ENCODE measurements at regions not wholly inside any gene's neighbourhood (a gene's known extent, or its start where the extent isn't known, plus 50 kb on each side); places are given as distances from the start of the nearest gene placed in this dataset.
"Not testable (repeated sequence)": the region's sequence is repeated elsewhere in the genome, so short reads cannot be mapped to it uniquely, and the experiment has no call there.

DNA sequence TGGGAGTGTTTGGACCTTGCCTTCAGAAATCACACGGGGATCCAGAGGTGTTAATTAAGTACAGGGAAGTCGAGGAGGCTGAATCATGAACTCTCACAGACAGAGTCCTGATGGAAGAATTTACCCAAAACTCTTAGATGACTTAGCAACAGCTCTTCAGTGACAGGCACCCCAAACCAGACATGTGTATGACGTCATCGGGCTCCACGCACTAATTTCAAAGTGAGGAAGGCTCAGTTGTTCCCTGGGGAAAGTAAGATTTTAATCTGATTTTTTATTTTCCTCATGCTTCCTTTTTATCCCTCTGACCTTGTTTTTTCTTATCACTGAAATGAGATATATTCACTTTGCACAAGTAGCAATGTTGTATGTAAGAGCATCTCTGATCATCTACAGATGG is 1363.5 kb downstream of the AACS start:
- Histone ChIP-seq H3K9me3 (replicated peaks) (no peaks in the 10 kb centered on the region), H3K4me1 (no peaks in the 10 kb centered on the region), H3K27ac (no peak overlapping the region), H3K4me3 (no peak overlapping the region), H3K27me3 (no peaks in the 10 kb centered on the region), H3K36me3 (no peaks in the 10 kb centered on the region)
- DNase-seq, result no peak

DNA sequence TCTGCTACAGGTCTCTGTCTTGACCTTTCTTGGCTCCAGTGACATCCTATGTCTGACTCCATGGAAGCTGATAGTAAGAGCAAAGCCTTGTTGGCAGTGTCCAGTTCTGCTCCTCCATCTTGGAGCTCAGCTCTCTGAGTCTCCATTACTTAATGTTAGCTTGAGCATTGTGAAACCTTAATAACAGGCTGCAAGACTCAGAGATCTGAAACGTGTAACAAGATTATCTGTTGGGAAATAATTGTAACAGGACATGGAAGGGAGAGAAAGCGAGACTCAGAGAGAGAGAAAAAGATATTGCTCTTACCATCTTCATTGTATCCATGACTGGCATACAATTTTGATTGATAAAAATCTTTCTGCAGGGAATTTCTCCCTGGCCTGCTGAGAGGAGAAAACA is 1365.7 kb downstream of the AACS start:
- no peaks in the 10 kb centered on the region for H3K36me3 ChIP-seq
- no peaks in the 10 kb centered on the region for H3K27me3 ChIP-seq
- H3K27ac ChIP-seq, result no peak overlapping the region
- H3K9me3 ChIP-seq (replicated peaks), result no peaks in the 10 kb centered on the region
- no peaks in the 10 kb centered on the region for H3K4me1 ChIP-seq
- no peak overlapping the region for H3K4me3 ChIP-seq
- DNase-seq, result no peak

DNA sequence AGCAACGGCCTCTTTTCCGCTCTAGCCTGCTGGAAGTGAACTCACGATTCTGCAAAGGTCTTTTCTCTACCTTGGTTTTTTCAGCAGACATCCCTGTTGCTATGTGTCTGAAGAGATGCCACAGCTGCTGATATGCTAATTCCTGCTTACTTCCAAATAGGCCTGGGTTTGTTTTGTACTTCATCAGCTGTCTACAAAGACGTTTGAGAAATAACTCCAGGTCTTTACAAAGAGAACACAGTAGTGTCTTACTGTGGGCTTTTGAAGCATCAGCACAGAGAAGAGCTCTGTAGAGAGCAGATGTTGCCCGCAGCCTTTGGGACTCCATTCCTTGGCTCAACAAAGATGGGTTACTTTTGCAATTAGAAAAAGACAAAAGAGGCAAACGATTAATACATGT is 1366.5 kb downstream of the AACS start:
- Histone ChIP-seq H3K4me1 (no peaks in the 10 kb centered on the region), H3K27me3 (no peaks in the 10 kb centered on the region), H3K9me3 (replicated peaks) (no peaks in the 10 kb centered on the region), H3K36me3 (no peaks in the 10 kb centered on the region), H3K27ac (no peak overlapping the region), H3K4me3 (no peak overlapping the region)
- no peak for DNase-seq

DNA sequence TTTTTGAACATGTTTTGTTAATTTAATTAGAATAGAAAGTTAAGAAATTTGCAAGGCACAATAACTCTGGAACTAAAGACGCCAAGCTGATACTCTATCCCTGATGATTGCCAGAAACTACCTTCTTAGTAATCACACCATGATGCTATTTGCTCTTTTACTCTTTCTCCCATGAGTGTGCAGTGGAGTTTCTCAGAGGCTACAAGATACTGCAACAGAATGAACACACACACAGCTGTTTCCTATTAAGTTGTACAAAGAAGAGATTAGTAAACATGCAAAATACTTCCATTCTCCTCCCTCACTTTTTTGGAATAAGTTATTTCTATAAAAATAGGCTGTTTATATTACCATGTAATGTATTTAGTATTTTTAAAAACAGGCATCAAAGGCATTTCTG is 1367.5 kb downstream of the AACS start:
- Histone ChIP-seq H3K27ac (no peak overlapping the region), H3K36me3 (no peaks in the 10 kb centered on the region), H3K27me3 (no peaks in the 10 kb centered on the region), H3K9me3 (replicated peaks) (no peaks in the 10 kb centered on the region), H3K4me3 (no peak overlapping the region), H3K4me1 (no peaks in the 10 kb centered on the region)
- no peak for DNase-seq

DNA sequence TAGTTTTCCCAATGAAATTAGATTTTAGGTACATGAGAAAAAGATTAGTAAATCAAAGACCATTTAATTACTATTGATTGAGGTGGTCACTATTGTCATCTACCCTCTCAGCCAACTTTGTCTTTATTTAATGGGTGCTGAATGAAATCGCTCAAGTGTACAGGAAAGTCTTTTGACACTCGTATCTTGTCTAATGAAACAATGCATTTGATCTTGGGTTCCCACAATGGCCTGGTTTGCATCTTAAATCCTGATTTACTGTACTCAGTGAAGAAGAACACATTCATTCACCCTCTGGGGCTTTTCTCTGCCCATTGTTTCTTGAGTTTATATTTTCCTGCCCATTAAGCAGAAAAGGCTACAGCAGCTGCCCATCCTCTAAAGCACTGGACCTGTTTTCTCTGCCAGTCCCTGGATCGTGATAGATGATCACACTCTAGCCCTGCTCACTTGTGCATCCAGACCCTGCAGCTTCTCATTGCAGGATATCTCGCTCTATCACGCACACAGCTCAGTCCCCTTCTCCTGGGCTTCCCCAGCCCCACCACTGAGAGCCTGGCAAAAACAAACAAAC is 1369.3 kb downstream of the AACS start:
- Histone ChIP-seq H3K4me1 (no peaks in the 10 kb centered on the region), H3K27me3 (no peaks in the 10 kb centered on the region), H3K36me3 (no peaks in the 10 kb centered on the region), H3K9me3 (replicated peaks) (no peaks in the 10 kb centered on the region), H3K27ac (no peak overlapping the region), H3K4me3 (no peak overlapping the region)
- no peak for DNase-seq

DNA sequence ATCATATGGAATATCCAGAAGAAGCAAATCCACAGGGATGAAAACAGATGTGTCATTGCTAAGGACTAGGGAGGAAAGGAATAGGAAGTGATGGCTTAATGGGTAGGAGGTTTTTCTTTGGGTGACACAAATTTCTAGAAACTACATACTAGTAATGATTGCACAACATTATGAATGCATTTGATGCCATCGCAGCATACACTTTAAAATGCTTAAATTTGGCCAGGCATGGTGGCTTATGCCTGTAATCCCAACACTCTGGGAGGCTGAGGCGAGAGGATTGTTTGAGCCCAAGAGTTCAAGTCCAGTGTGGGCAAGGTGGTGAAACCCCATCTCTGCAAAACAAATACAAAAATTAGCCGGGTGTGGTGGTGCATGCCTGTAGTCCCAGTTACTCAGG is 1370.8 kb downstream of the AACS start:
- Histone ChIP-seq H3K27me3 (no peaks in the 10 kb centered on the region), H3K4me1 (no peaks in the 10 kb centered on the region), H3K27ac (no peak overlapping the region), H3K9me3 (replicated peaks) (no peaks in the 10 kb centered on the region), H3K36me3 (no peaks in the 10 kb centered on the region), H3K4me3 (no peak overlapping the region)
- no peak for DNase-seq

DNA sequence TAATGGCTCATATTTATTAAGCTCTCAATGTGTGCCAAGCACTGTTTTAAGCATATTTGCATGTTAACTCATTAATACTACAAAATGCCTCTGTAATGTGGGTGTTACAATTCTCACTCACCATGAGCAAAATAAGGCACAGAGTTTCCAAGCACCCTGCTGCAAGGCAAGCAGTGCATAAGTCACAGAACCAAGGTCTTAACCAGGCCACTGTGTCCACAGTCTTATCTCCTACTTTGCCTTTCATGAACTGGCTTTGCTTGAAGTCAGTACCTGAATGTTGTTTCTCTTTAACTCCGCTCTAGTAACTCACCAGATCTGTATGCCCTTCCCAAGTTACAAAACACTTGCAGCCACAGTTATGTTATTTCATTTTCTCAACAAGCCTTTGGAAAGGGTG is 1372.7 kb downstream of the AACS start:
- Histone ChIP-seq H3K4me3 (no peak overlapping the region), H3K9me3 (replicated peaks) (no peaks in the 10 kb centered on the region), H3K27ac (no peak overlapping the region), H3K36me3 (no peaks in the 10 kb centered on the region), H3K4me1 (no peaks in the 10 kb centered on the region), H3K27me3 (no peaks in the 10 kb centered on the region)
- DNase-seq, result no peak

DNA sequence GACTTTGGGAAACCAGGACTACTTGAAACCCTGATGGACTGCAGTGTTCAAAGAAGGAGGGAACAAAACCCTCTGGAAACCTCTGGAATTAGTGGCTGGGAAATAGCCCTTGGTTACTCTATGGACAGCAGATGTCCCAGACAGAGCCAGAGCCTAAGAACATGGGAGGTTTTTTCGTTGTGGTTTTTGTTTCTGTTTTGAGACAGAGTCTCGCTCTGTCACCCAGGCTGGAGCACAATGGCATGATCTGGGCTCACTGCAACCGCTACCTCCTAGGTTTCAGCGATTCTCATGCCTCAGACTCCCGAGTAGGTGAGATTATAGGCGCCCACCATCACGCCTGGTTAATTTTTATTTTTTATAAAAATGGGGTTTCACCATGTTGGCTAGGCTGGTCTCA is 1378.7 kb downstream of the AACS start:
- no peaks in the 10 kb centered on the region for H3K27me3 ChIP-seq
- no peak overlapping the region for H3K27ac ChIP-seq
- DNase-seq, result no peak
- H3K4me1 ChIP-seq, result no peaks in the 10 kb centered on the region
- H3K9me3 ChIP-seq (replicated peaks), result no peaks in the 10 kb centered on the region
- no peak overlapping the region for H3K4me3 ChIP-seq
- no peaks in the 10 kb centered on the region for H3K36me3 ChIP-seq

DNA sequence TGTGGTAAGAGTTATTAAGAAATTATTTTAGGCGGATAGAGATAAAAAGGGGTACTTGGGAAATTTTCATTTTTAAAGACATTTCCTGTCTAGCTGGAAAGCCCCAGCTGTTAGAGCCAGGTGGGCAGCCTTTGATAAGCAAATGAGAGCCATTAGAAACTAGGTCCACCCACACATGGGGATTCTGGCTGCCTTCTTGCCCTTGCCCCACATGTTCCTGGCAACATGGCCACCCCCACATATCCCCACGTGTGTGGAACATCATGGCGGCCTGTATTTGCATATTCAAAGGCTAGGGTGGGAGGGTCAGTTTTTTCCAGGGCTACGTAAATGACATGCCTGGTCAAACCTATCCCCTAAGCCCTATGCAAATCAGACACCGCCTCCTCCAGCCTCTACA is 1382.1 kb downstream of the AACS start:
- Histone ChIP-seq H3K36me3 (no peaks in the 10 kb centered on the region), H3K4me1 (no peaks in the 10 kb centered on the region), H3K27me3 (no peaks in the 10 kb centered on the region), H3K27ac (no peak overlapping the region), H3K9me3 (replicated peaks) (no peaks in the 10 kb centered on the region), H3K4me3 (no peak overlapping the region)
- no peak for DNase-seq

DNA sequence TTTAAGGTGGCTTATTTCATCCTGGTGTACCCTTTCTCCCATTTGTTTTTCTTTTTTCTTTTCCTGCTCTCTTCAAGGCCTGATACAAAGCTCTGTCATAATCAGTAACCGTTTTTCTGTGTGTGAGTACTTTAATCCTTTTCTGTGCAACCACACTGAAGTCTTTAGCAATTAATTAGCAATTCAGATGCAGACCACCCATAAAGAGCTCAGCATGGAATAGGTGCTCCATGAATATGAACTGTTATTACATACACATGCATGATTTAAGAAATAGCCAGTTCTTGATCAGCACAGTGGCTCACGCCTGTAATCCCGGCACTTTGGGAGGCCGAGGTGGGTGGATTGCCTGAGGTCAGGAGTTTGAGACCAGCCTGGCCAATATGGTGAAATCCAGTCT is 1386.6 kb downstream of the AACS start:
- H3K27me3 ChIP-seq, result no peaks in the 10 kb centered on the region
- H3K4me3 ChIP-seq, result no peak overlapping the region
- no peak overlapping the region for H3K27ac ChIP-seq
- H3K36me3 ChIP-seq, result no peaks in the 10 kb centered on the region
- no peaks in the 10 kb centered on the region for H3K4me1 ChIP-seq
- H3K9me3 ChIP-seq (replicated peaks), result no peaks in the 10 kb centered on the region
- DNase-seq, result no peak

DNA sequence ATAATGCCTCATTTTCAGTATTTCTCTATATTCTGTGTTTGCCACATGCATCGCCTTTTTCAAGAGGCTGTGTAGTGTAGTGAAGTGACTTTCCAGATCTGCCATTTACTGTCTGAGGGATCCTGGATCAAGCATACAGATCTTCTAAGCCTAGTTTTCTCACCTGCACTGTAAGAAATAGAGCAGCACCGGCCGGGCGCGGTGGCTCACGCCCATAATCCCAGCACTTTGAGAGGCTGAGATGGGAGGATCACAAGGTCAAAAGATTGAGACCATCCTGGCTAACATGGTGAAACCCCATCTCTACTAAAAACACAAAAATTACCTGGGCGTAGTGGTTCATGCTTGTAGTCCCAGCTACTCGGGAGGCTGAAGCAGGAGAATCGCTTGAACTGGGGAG is 1387.5 kb downstream of the AACS start:
- not testable (repeated sequence) for DNase-seq; H3K27me3 ChIP-seq; H3K27ac ChIP-seq; H3K36me3 ChIP-seq; H3K9me3 ChIP-seq (replicated peaks); H3K4me3 ChIP-seq; H3K4me1 ChIP-seq

DNA sequence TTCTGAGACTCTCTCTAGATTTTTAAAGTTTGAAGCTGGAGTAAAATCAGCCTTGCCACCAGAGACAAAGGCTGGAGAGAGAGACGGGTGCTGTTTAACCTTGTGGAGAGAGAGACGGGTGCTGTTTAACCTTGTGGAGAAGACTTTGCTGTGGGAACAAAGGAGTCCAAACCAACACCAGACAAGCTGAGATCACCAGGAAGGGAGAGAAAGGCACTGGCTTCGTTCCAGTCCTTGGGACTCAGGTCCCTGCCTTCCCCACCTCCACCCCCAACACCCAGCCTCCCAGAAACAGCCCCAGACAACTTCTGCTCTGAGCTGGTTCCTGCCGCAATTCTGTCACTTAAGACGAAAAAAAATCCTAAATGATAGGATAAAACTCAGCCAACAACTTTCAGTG is 1389.3 kb downstream of the AACS start:
- H3K27ac ChIP-seq, result no peak overlapping the region
- no peaks in the 10 kb centered on the region for H3K9me3 ChIP-seq (replicated peaks)
- H3K4me1 ChIP-seq, result no peaks in the 10 kb centered on the region
- no peak for DNase-seq
- 0 out of 2 replicates have a peak, but pooled peaks cover 3% of the 10 kb centered on the region for H3K27me3 ChIP-seq
- H3K36me3 ChIP-seq, result no peaks in the 10 kb centered on the region
- no peak overlapping the region for H3K4me3 ChIP-seq

DNA sequence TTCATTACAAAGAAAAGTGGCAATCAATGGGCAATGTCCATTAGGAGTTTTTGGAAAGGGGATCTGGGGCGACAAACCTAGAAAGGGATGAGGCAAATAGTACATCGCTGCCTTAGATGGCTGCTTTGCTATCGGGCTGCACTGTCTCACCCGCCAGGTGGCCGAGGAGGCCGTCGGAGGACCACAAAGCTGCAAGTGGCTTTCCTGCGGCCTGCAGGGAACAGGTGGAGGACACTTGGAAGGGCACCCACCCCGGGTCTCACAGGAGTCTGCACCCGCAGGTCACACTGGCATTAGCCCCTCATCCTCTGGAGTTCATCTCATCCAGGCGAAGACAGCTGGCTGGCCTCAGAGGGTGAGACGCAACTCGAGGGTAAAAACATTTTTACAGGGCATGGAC is 1392.5 kb downstream of the AACS start:
- no peaks in the 10 kb centered on the region for H3K36me3 ChIP-seq
- H3K9me3 ChIP-seq (replicated peaks), result no peaks in the 10 kb centered on the region
- H3K4me1 ChIP-seq, result no peaks in the 10 kb centered on the region
- no peak for DNase-seq
- H3K27ac ChIP-seq, result no peak overlapping the region
- no peak overlapping the region for H3K4me3 ChIP-seq
- H3K27me3 ChIP-seq, result 0 out of 2 replicates have a peak, but pooled peaks cover 3% of the 10 kb centered on the region

DNA sequence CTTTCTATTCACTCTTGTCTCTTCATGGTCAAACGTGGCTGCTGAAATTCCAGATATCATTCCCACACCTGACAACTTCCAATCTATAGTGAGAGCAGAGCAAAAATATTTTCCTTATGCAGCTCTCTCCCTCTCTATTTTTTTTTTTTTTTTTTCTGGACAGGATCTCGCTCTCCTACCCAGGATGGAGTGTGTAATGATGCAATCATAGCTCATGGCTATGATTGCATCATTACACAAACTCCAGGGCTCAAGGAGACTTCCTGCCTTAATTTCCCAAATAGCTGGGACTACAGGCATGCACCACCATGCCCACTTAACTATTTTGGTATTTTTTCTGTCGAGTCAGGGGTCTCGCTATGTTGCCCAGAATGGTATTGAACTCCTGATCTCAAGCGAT is 1398.9 kb downstream of the AACS start:
- no peaks in the 10 kb centered on the region for H3K9me3 ChIP-seq (replicated peaks)
- H3K27me3 ChIP-seq, result no peaks in the 10 kb centered on the region
- H3K27ac ChIP-seq, result no peak overlapping the region
- no peaks in the 10 kb centered on the region for H3K36me3 ChIP-seq
- no peaks in the 10 kb centered on the region for H3K4me1 ChIP-seq
- H3K4me3 ChIP-seq, result no peak overlapping the region
- no peak for DNase-seq

DNA sequence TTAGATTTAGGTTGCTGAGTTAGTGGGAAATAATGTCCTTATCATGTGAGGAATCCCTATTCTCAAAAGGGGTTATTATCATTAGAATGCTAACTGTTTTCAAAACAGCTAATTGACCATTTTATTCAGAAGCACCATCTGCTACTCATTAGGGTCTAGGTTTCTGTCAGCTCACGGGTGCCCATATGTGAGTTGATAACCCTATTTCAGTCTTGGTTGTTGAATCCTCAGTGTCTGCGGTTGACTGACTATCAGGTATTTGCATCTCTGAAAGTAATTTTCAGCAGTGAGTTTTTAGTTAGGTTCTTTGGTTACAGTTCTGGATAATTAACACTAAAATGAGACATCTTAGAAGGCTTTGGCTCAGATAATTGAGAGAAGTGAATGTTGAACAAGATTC is 1404.0 kb downstream of the AACS start:
- Histone ChIP-seq H3K4me1 (no peaks in the 10 kb centered on the region), H3K36me3 (no peaks in the 10 kb centered on the region), H3K4me3 (no peak overlapping the region), H3K9me3 (replicated peaks) (no peaks in the 10 kb centered on the region), H3K27ac (no peak overlapping the region), H3K27me3 (no peaks in the 10 kb centered on the region)
- DNase-seq, result no peak

DNA sequence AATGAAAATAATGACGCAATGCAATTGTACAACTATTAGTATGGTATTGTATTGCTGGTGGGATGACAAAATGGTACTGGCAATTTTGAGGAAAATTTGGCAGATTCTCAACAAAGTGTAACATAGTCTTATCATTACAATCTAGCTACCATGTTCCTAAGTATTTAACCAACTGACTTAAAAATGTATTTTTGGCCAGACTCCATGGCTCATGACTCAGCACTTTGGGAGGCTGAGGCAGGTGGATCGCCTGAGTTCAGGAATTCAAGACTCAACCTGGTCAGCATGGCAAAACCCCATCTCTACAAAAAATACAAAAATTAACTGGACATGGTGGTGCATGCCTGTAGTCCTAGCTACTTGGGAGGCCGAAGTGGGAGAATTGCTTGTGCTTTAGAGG is 1409.5 kb downstream of the AACS start:
- DNase-seq, result no peak
- Histone ChIP-seq H3K27ac (no peak overlapping the region), H3K36me3 (no peaks in the 10 kb centered on the region), H3K27me3 (no peaks in the 10 kb centered on the region), H3K4me1 (no peaks in the 10 kb centered on the region), H3K4me3 (no peak overlapping the region), H3K9me3 (replicated peaks) (no peaks in the 10 kb centered on the region)

DNA sequence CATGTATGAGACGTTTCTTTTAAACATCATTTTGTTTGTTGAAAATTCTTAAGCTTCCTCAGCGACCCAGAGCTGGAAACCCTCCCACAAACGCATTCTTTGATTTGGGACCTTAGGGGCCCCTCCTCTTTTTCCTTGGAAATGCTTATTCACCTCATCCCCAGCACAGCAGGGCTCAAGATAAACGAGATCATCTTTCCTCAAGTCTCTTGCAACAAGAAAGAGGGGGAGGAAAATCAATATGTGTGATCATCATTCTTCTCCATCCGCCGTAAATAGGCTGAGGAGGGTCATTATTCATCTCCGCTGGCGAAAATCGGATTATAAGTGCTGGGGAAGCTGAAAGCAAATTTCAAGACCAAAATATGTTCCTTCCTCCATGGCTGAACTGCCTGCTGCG is 1415.2 kb downstream of the AACS start:
- H3K27me3 ChIP-seq, result no peaks in the 10 kb centered on the region
- no peaks in the 10 kb centered on the region for H3K4me1 ChIP-seq
- no peaks in the 10 kb centered on the region for H3K36me3 ChIP-seq
- no peak for DNase-seq
- H3K9me3 ChIP-seq (replicated peaks), result no peaks in the 10 kb centered on the region
- no peak overlapping the region for H3K27ac ChIP-seq
- H3K4me3 ChIP-seq, result no peak overlapping the region

All from SJCRH30 (cell line).